HG03196 (cell line): ENCODE measurements at regions not wholly inside any gene's neighbourhood (a gene's known extent, or its start where the extent isn't known, plus 50 kb on each side); places are given as distances from the start of the nearest gene placed in this dataset.

Source experiments
- ATAC-seq: cut with Tn5 transposase; IDR thresholded peaks from one replicate; pipeline ENCODE4 v1.9.1; 2021; ENCODE audit not compliant: unreplicated experiment

- no peak for ATAC-seq
Observed at GRCh38 chr6:166010136-166010960, 157.3 kb downstream of the TBXT start.

GRCh38 chr6:166009385-166010031 is 158.1 kb downstream of the TBXT start:
- no peak for ATAC-seq

GRCh38 chr6:166008441-166009369 is 158.9 kb downstream of the TBXT start:
- ATAC-seq = no peak

GRCh38 chr6:166007349-166008263 is 160.0 kb downstream of the TBXT start:
- ATAC-seq = no peak

- no peak for ATAC-seq
Observed at GRCh38 chr6:166006900-166007301, 160.8 kb downstream of the TBXT start.

- ATAC-seq = no peak
Observed at GRCh38 chr6:166005944-166006899, 161.4 kb downstream of the TBXT start.

GRCh38 chr6:166005401-166005943 is 162.2 kb downstream of the TBXT start:
- ATAC-seq = no peak

GRCh38 chr6:166004876-166005275 is 162.8 kb downstream of the TBXT start:
- ATAC-seq = no peak

- no peak for ATAC-seq
Observed at GRCh38 chr6:166004471-166004870, 163.2 kb downstream of the TBXT start.

- no peak for ATAC-seq
Observed at GRCh38 chr6:166003569-166003968, 164.1 kb downstream of the TBXT start.

GRCh38 chr6:166001359-166001758 is 166.3 kb downstream of the TBXT start:
- no peak for ATAC-seq

GRCh38 chr6:165999279-165999678 is 168.4 kb downstream of the TBXT start:
- ATAC-seq = no peak

GRCh38 chr6:165998072-165998471 is 169.6 kb downstream of the TBXT start:
- ATAC-seq = no peak

GRCh38 chr6:165991341-165991740 is 176.3 kb downstream of the TBXT start:
- no peak for ATAC-seq

GRCh38 chr6:165990216-165990615 is 177.4 kb downstream of the TBXT start:
- no peak for ATAC-seq

GRCh38 chr6:165988757-165989456 is 178.7 kb downstream of the TBXT start:
- no peak for ATAC-seq

- no peak for ATAC-seq
Observed at GRCh38 chr6:165988302-165988756, 179.3 kb downstream of the TBXT start.
